ENCODE measurements at regions not wholly inside any gene's neighbourhood (a gene's known extent, or its start where the extent isn't known, plus 50 kb on each side); places are given as distances from the start of the nearest gene placed in this dataset.
A peak's percentile ranks its signal among the peaks of the same experiment; 100 is the strongest.

GRCh38 chr19:56983171-56983570, 136.6 kb upstream of the USP29 start:
- Mint-ChIP-seq H3K4me3 (no peak overlapping the region), H3K27me3 (peaks cover 0 to 3% (median 0%) of the 10 kb centered on the region in 5 donors), H3K36me3 (peaks cover 0 to 19% (median 9%) of the 10 kb centered on the region in 5 donors), H3K27ac (no peak overlapping the region), H3K9me3 (peaks cover 16 to 89% (median 50%) of the 10 kb centered on the region in 11 donors), H3K4me1 (no peaks in the 10 kb centered on the region)
- CTCF ChIA-PET = no interaction called here
- Histone ChIP-seq H3K27ac (ENCODE audit: low read depth, low read length) (no peak overlapping the region), H3K27me3 (ENCODE audit: control insufficient read depth in 2 of 2, insufficient read depth in 2 of 2, low read length in 2 of 2) (no peaks in the 10 kb centered on the region), H3K4me1 (ENCODE audit: control insufficient read depth in 2 of 2, insufficient read depth in 2 of 2, low read length in 2 of 2) (no peaks in the 10 kb centered on the region), H3K36me3 (ENCODE audit: control insufficient read depth in 2 of 3, insufficient read depth in 3 of 3, low read length in 3 of 3) (no peaks in the 10 kb centered on the region), H3K4me3 (ENCODE audit: low read length) (no peak overlapping the region), H3K9me3 (ENCODE audit: control insufficient read depth in 2 of 3, low read length in 3 of 3) (peaks cover 0 to 40% (median 4%) of the 10 kb centered on the region in 3 experiments)
- POLR2A ChIA-PET = interaction anchor here (0.7 kb wide), 1 partner anchor 603 kb away, joined by 3 read pairs; no protein-coding TSS in a partner anchor
- ATAC-seq = no peak
- intact Hi-C loops (cut with micrococcal nuclease) = no loop called here
- DNase-seq = no peak

DNA sequence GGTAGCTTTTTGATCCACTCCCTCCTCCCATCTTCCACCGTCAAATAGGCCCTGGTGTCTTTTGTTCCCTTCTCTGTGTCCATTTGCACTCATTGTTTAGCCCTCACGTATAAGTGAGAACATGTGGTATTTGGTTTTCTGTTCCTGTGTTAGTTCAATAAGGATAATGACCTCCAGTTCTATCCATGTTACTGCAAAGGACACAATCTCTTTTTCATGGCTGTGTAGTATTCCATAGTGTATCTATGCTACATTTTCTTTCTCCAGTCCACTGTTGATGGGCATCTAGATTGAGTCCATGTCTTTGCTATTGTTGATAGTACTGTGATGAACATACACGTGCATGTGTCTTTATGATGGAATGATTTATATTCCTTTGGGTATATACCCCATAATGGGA, 136.0 kb upstream of the USP29 start:
- peak overlapping the region in 1 of 10 donors; percentile 13 for H3K4me3 Mint-ChIP-seq
- H3K27ac Mint-ChIP-seq = no peak overlapping the region
- ChIA-PET CTCF (no interaction called here), POLR2A (no interaction called here)
- Histone ChIP-seq H3K36me3 (ENCODE audit: control insufficient read depth in 2 of 3, insufficient read depth in 3 of 3, low read length in 3 of 3) (no peaks in the 10 kb centered on the region), H3K9me3 (ENCODE audit: control insufficient read depth in 2 of 3, low read length in 3 of 3) (peaks cover 0 to 36% (median 4%) of the 10 kb centered on the region in 3 experiments), H3K27me3 (ENCODE audit: control insufficient read depth in 2 of 2, insufficient read depth in 2 of 2, low read length in 2 of 2) (no peaks in the 10 kb centered on the region), H3K4me3 (ENCODE audit: low read length) (no peak overlapping the region), H3K4me1 (ENCODE audit: control insufficient read depth in 2 of 2, insufficient read depth in 2 of 2, low read length in 2 of 2) (no peaks in the 10 kb centered on the region), H3K27ac (ENCODE audit: low read depth, low read length) (no peak overlapping the region)
- H3K9me3 Mint-ChIP-seq = peaks cover 16 to 87% (median 50%) of the 10 kb centered on the region in 11 donors
- ATAC-seq = no peak
- intact Hi-C loops (cut with micrococcal nuclease) = no loop called here
- no peak for DNase-seq
- H3K36me3 Mint-ChIP-seq = peaks cover 0 to 19% (median 9%) of the 10 kb centered on the region in 5 donors
- peaks cover 0 to 5% (median 0%) of the 10 kb centered on the region in 5 donors for H3K27me3 Mint-ChIP-seq
- no peaks in the 10 kb centered on the region for H3K4me1 Mint-ChIP-seq

GRCh38 chr19:56986386-56986785, 133.4 kb upstream of the USP29 start:
- Histone ChIP-seq H3K4me3 (ENCODE audit: low read length) (no peak overlapping the region), H3K9me3 (ENCODE audit: control insufficient read depth in 2 of 3, low read length in 3 of 3) (peaks cover 0 to 44% (median 4%) of the 10 kb centered on the region in 3 experiments), H3K27me3 (ENCODE audit: control insufficient read depth in 2 of 2, insufficient read depth in 2 of 2, low read length in 2 of 2) (no peaks in the 10 kb centered on the region), H3K27ac (ENCODE audit: low read depth, low read length) (no peak overlapping the region), H3K36me3 (ENCODE audit: control insufficient read depth in 2 of 3, insufficient read depth in 3 of 3, low read length in 3 of 3) (no peaks in the 10 kb centered on the region), H3K4me1 (ENCODE audit: control insufficient read depth in 2 of 2, insufficient read depth in 2 of 2, low read length in 2 of 2) (no peaks in the 10 kb centered on the region)
- H3K27me3 Mint-ChIP-seq = peaks cover 0 to 5% (median 0%) of the 10 kb centered on the region in 5 donors
- intact Hi-C loops (cut with micrococcal nuclease) = no loop called here
- peaks cover 3 to 26% (median 15%) of the 10 kb centered on the region in 5 donors for H3K36me3 Mint-ChIP-seq
- no peaks in the 10 kb centered on the region for H3K4me1 Mint-ChIP-seq
- ChIA-PET POLR2A (no interaction called here), CTCF (no interaction called here)
- ATAC-seq (no peak), DNase-seq (no peak)
- H3K9me3 Mint-ChIP-seq = peaks cover 16 to 89% (median 47%) of the 10 kb centered on the region in 11 donors
- no peak overlapping the region for H3K4me3 Mint-ChIP-seq
- H3K27ac Mint-ChIP-seq = no peak overlapping the region

GRCh38 chr19:56987184-56987583, 132.6 kb upstream of the USP29 start:
- no peaks in the 10 kb centered on the region for H3K4me1 ChIP-seq (ENCODE audit: control insufficient read depth in 2 of 2, insufficient read depth in 2 of 2, low read length in 2 of 2)
- Mint-ChIP-seq H3K4me3 (no peak overlapping the region), H3K36me3 (peaks cover 3 to 22% (median 9%) of the 10 kb centered on the region in 5 donors), H3K9me3 (peaks cover 16 to 89% (median 45%) of the 10 kb centered on the region in 11 donors), H3K27ac (no peak overlapping the region), H3K27me3 (peaks cover 0 to 5% (median 0%) of the 10 kb centered on the region in 5 donors), H3K4me1 (no peaks in the 10 kb centered on the region)
- H3K36me3 ChIP-seq (ENCODE audit: control insufficient read depth in 2 of 3, insufficient read depth in 3 of 3, low read length in 3 of 3) = no peaks in the 10 kb centered on the region
- H3K27me3 ChIP-seq (ENCODE audit: control insufficient read depth in 2 of 2, insufficient read depth in 2 of 2, low read length in 2 of 2) = no peaks in the 10 kb centered on the region
- ATAC-seq (no peak), DNase-seq (no peak)
- H3K27ac ChIP-seq (ENCODE audit: low read depth, low read length) = no peak overlapping the region
- ChIA-PET CTCF (no interaction called here), POLR2A (no interaction called here)
- no peak overlapping the region for H3K4me3 ChIP-seq (ENCODE audit: low read length)
- intact Hi-C loops (cut with micrococcal nuclease) = no loop called here
- peaks cover 0 to 41% (median 4%) of the 10 kb centered on the region in 3 experiments for H3K9me3 ChIP-seq (ENCODE audit: control insufficient read depth in 2 of 3, low read length in 3 of 3)

DNA sequence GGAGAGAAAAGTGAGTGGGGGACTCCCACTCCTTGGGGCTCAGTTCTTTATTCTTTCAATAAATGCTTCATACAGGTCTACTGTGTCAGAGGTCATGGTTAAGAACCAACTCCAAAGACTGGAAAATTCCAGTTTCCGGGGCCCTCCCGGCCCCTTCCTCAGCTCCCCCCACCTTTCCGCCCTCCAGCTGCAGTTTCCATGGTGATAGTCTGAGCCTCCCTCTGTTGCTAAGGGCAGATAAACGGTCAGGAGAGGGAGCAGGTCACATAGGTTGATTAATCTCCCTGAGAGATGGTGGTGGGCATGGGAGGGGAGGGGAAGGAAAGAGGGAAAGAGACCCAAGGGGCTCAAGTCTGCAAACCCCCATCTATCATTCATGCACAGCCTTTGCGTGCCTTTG, 131.5 kb upstream of the USP29 start:
- no peak overlapping the region for H3K27ac ChIP-seq (ENCODE audit: low read depth, low read length)
- H3K36me3 ChIP-seq (ENCODE audit: control insufficient read depth in 2 of 3, insufficient read depth in 3 of 3, low read length in 3 of 3) = no peaks in the 10 kb centered on the region
- ChIA-PET POLR2A (no interaction called here), CTCF (no interaction called here)
- peaks cover 0 to 42% (median 4%) of the 10 kb centered on the region in 3 experiments for H3K9me3 ChIP-seq (ENCODE audit: control insufficient read depth in 2 of 3, low read length in 3 of 3)
- Mint-ChIP-seq H3K27me3 (peaks cover 0 to 5% (median 0%) of the 10 kb centered on the region in 5 donors), H3K36me3 (peaks cover 5 to 30% (median 9%) of the 10 kb centered on the region in 5 donors), H3K9me3 (peaks cover 24 to 92% (median 50%) of the 10 kb centered on the region in 11 donors), H3K4me3 (no peak overlapping the region), H3K4me1 (no peaks in the 10 kb centered on the region), H3K27ac (no peak overlapping the region)
- intact Hi-C loops (cut with micrococcal nuclease) = no loop called here
- ATAC-seq = no peak
- no peak overlapping the region for H3K4me3 ChIP-seq (ENCODE audit: low read length)
- no peak for DNase-seq
- H3K4me1 ChIP-seq (ENCODE audit: control insufficient read depth in 2 of 2, insufficient read depth in 2 of 2, low read length in 2 of 2) = no peaks in the 10 kb centered on the region
- no peaks in the 10 kb centered on the region for H3K27me3 ChIP-seq (ENCODE audit: control insufficient read depth in 2 of 2, insufficient read depth in 2 of 2, low read length in 2 of 2)

DNA sequence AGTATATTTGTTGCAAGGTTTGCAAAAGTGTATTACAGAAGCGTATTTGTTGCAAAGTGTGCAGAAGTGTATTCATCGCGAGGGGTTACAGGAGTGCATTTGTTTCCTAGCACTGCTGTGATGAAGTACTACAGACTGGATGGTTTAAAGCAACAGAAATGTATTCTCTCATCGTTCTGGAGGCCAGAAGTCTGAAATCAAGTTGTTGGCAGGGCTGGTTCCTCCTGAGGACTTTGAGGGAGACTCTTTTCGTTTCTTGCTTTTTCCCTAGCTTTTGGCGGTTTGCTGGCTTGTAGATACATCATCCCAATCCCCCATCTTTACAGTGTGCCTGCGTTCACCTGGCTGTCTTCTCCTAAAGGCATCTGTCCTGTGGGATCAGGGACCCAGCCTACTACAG, 127.9 kb upstream of the USP29 start:
- H3K27me3 Mint-ChIP-seq = peaks cover 0 to 5% (median 0%) of the 10 kb centered on the region in 5 donors
- Histone ChIP-seq H3K9me3 (ENCODE audit: control insufficient read depth in 2 of 3, low read length in 3 of 3) (peaks cover 0 to 47% (median 0%) of the 10 kb centered on the region in 3 experiments), H3K27ac (ENCODE audit: low read depth, low read length) (no peak overlapping the region), H3K27me3 (ENCODE audit: control insufficient read depth in 2 of 2, insufficient read depth in 2 of 2, low read length in 2 of 2) (no peaks in the 10 kb centered on the region), H3K4me3 (ENCODE audit: low read length) (no peak overlapping the region), H3K36me3 (ENCODE audit: control insufficient read depth in 2 of 3, insufficient read depth in 3 of 3, low read length in 3 of 3) (no peaks in the 10 kb centered on the region), H3K4me1 (ENCODE audit: control insufficient read depth in 2 of 2, insufficient read depth in 2 of 2, low read length in 2 of 2) (no peaks in the 10 kb centered on the region)
- ChIA-PET POLR2A (no interaction called here), CTCF (no interaction called here)
- intact Hi-C loops (cut with micrococcal nuclease) = no loop called here
- peaks cover 8 to 28% (median 13%) of the 10 kb centered on the region in 5 donors for H3K36me3 Mint-ChIP-seq
- no peak overlapping the region for H3K4me3 Mint-ChIP-seq
- DNase-seq (no peak), ATAC-seq (no peak)
- H3K9me3 Mint-ChIP-seq = peaks cover 23 to 86% (median 44%) of the 10 kb centered on the region in 11 donors
- H3K4me1 Mint-ChIP-seq = no peaks in the 10 kb centered on the region
- no peak overlapping the region for H3K27ac Mint-ChIP-seq

DNA sequence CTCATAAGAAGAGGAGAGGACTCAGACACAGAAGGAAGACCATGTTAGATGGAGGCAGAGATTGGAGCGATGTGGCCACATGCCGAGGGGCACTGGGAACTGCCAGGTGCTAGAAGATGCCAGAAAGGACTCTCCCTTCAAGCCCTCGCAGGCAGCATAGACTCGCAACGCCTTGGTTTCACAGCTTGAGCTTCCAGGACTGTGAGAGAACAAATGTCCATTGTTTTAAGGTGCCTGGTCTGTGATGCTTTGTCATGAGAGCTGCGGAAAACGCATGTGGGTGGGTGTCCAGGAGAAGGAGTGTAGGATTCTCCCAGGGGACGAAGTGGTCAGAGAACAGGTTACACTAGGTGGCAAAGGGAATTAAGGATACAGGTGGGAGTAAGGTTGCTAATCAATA, 125.9 kb upstream of the USP29 start:
- Histone ChIP-seq H3K36me3 (ENCODE audit: control insufficient read depth in 2 of 3, insufficient read depth in 3 of 3, low read length in 3 of 3) (no peaks in the 10 kb centered on the region), H3K27me3 (ENCODE audit: control insufficient read depth in 2 of 2, insufficient read depth in 2 of 2, low read length in 2 of 2) (no peaks in the 10 kb centered on the region), H3K4me3 (ENCODE audit: low read length) (no peak overlapping the region), H3K27ac (ENCODE audit: low read depth, low read length) (no peak overlapping the region), H3K9me3 (ENCODE audit: control insufficient read depth in 2 of 3, low read length in 3 of 3) (peaks cover 0 to 41% (median 0%) of the 10 kb centered on the region in 3 experiments), H3K4me1 (ENCODE audit: control insufficient read depth in 2 of 2, insufficient read depth in 2 of 2, low read length in 2 of 2) (no peaks in the 10 kb centered on the region)
- Mint-ChIP-seq H3K27ac (no peak overlapping the region), H3K4me1 (no peaks in the 10 kb centered on the region), H3K27me3 (no peaks in the 10 kb centered on the region), H3K9me3 (peaks cover 23 to 84% (median 44%) of the 10 kb centered on the region in 11 donors), H3K36me3 (peaks cover 8 to 28% (median 13%) of the 10 kb centered on the region in 5 donors), H3K4me3 (no peak overlapping the region)
- ATAC-seq (no peak), DNase-seq (no peak)
- intact Hi-C loops (cut with micrococcal nuclease) = no loop called here
- ChIA-PET CTCF (no interaction called here), POLR2A (no interaction called here)
